ENCODE measurements at regions not wholly inside any gene's neighbourhood (a gene's known extent, or its start where the extent isn't known, plus 50 kb on each side); places are given as distances from the start of the nearest gene placed in this dataset.

DNA sequence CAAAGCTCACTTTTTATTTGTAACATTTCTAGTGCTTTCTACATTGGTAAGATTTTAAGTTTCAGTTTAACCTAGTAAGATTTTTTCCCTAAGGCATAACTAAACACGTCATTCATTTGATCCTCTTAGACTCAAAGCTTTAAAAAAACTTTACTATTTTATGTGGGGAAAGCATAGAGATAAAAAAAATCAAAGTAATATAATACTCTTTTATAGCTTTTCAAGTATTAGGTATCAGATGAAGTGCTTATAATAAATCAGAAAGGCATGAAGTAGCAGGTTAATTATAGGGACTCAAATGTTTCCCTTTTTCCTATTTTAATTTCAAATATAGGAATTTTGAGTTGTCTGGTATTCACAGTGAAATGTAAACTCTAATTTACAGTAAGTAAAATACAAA lies 68.0 kb upstream of the POU5F2 start:
- Histone ChIP-seq H2AFZ (ENCODE audit: low read length) (no peak overlapping the region), H3K27me3 (ENCODE audit: insufficient read depth, low read length) (no peaks in the 10 kb centered on the region), H3K4me3 (ENCODE audit: insufficient read depth, low read length) (no peak overlapping the region), H3K79me2 (ENCODE audit: insufficient read depth, low read length) (no peaks in the 10 kb centered on the region), H3K36me3 (ENCODE audit: insufficient read depth, low read length) (no peaks in the 10 kb centered on the region), H3K4me1 (ENCODE audit: insufficient read depth, low read length) (no peaks in the 10 kb centered on the region), H3K4me2 (ENCODE audit: insufficient read depth, low read length) (no peak overlapping the region), H3K27ac (ENCODE audit: low read depth, low read length) (no peak overlapping the region), H3K9me3 (ENCODE audit: low read depth, low read length) (no peaks in the 10 kb centered on the region), H4K20me1 (ENCODE audit: insufficient read depth, low read length) (no peaks in the 10 kb centered on the region)
- TF ChIP-seq, protein P1, sequence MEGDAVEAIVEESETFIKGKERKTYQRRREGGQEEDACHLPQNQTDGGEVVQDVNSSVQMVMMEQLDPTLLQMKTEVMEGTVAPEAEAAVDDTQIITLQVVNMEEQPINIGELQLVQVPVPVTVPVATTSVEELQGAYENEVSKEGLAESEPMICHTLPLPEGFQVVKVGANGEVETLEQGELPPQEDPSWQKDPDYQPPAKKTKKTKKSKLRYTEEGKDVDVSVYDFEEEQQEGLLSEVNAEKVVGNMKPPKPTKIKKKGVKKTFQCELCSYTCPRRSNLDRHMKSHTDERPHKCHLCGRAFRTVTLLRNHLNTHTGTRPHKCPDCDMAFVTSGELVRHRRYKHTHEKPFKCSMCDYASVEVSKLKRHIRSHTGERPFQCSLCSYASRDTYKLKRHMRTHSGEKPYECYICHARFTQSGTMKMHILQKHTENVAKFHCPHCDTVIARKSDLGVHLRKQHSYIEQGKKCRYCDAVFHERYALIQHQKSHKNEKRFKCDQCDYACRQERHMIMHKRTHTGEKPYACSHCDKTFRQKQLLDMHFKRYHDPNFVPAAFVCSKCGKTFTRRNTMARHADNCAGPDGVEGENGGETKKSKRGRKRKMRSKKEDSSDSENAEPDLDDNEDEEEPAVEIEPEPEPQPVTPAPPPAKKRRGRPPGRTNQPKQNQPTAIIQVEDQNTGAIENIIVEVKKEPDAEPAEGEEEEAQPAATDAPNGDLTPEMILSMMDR (IDR thresholded peaks at IDR 0.05; ENCODE audit: extremely low read depth, low read depth, low read length): no peak
- no peak for DNase-seq (ENCODE audit: insufficient read length, low spot score, missing footprints)

DNA sequence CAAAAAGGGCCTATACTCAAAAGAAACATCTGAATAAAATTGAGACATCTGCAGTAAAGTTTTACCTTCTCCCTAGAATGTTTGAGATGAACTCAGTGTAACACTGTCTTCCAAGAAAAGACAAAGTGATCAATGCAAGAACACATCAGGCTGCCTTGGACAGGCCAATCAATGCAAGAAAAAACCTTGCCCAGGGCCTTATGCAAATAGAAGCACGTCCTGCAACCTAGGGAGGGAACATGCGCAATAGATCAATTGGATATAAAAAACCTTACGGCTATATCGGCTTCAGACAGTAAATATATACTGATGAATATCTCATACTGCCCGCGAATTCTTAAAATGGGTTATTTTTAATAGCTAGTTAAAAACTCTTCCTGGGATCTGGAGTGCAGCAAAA lies 66.4 kb upstream of the POU5F2 start:
- no peaks in the 10 kb centered on the region for H3K9me3 ChIP-seq (ENCODE audit: low read depth, low read length)
- H3K4me1 ChIP-seq (ENCODE audit: insufficient read depth, low read length): no peaks in the 10 kb centered on the region
- no peak overlapping the region for H3K4me3 ChIP-seq (ENCODE audit: insufficient read depth, low read length)
- no peak overlapping the region for H3K27ac ChIP-seq (ENCODE audit: low read depth, low read length)
- H3K36me3 ChIP-seq (ENCODE audit: insufficient read depth, low read length): no peaks in the 10 kb centered on the region
- no peaks in the 10 kb centered on the region for H3K27me3 ChIP-seq (ENCODE audit: insufficient read depth, low read length)
- H2AFZ ChIP-seq (ENCODE audit: low read length): no peak overlapping the region
- H3K79me2 ChIP-seq (ENCODE audit: insufficient read depth, low read length): no peaks in the 10 kb centered on the region
- no peak for DNase-seq (ENCODE audit: insufficient read length, low spot score, missing footprints)
- H3K4me2 ChIP-seq (ENCODE audit: insufficient read depth, low read length): no peak overlapping the region
- H4K20me1 ChIP-seq (ENCODE audit: insufficient read depth, low read length): no peaks in the 10 kb centered on the region
- TF ChIP-seq, protein P1 (IDR thresholded peaks at IDR 0.05; ENCODE audit: extremely low read depth, low read depth, low read length): no peak

DNA sequence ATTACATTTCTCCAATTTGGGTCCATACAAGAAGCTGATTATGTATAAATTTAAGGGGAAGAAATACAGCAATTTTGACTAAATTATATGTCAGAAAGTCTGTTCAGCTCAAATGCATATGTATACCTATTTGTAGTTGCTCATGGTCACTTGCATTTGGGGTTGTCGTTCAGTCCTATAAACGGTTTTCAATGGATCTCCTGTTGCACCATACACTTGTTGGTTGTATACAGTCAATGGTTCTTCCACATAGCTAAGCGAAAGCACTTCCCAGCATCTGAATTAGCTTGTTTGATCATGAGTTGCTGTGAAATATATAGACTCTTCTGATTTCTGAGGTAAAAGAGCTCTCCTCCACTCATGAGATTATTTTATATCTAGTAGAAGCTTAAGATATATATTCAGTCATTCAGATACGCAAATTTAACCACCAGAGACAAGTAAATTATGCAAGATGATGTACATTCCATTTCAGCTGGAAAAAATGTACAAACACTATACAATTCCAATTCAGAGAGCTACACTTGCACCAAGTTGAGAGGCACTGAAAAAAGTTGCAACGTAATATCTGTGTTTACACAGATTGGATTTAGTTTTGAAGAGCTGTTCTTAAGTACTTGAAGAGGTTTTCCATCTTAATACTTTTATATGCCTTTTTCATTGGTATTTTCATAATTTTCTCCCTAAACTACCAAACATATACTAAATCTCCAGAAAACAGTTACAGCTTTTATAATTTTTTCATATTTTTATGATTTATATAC lies 64.4 kb upstream of the POU5F2 start:
- no peaks in the 10 kb centered on the region for H4K20me1 ChIP-seq (ENCODE audit: insufficient read depth, low read length)
- no peaks in the 10 kb centered on the region for H3K27me3 ChIP-seq (ENCODE audit: insufficient read depth, low read length)
- H3K4me2 ChIP-seq (ENCODE audit: insufficient read depth, low read length): no peak overlapping the region
- H3K4me3 ChIP-seq (ENCODE audit: insufficient read depth, low read length): no peak overlapping the region
- H2AFZ ChIP-seq (ENCODE audit: low read length): no peak overlapping the region
- TF ChIP-seq, protein P1 (IDR thresholded peaks at IDR 0.05; ENCODE audit: extremely low read depth, low read depth, low read length): no peak
- peaks cover 9% of the 10 kb centered on the region for H3K4me1 ChIP-seq (ENCODE audit: insufficient read depth, low read length)
- H3K27ac ChIP-seq (ENCODE audit: low read depth, low read length): no peak overlapping the region
- DNase-seq (ENCODE audit: insufficient read length, low spot score, missing footprints): no peak
- H3K79me2 ChIP-seq (ENCODE audit: insufficient read depth, low read length): no peaks in the 10 kb centered on the region
- H3K36me3 ChIP-seq (ENCODE audit: insufficient read depth, low read length): no peaks in the 10 kb centered on the region
- no peaks in the 10 kb centered on the region for H3K9me3 ChIP-seq (ENCODE audit: low read depth, low read length)

DNA sequence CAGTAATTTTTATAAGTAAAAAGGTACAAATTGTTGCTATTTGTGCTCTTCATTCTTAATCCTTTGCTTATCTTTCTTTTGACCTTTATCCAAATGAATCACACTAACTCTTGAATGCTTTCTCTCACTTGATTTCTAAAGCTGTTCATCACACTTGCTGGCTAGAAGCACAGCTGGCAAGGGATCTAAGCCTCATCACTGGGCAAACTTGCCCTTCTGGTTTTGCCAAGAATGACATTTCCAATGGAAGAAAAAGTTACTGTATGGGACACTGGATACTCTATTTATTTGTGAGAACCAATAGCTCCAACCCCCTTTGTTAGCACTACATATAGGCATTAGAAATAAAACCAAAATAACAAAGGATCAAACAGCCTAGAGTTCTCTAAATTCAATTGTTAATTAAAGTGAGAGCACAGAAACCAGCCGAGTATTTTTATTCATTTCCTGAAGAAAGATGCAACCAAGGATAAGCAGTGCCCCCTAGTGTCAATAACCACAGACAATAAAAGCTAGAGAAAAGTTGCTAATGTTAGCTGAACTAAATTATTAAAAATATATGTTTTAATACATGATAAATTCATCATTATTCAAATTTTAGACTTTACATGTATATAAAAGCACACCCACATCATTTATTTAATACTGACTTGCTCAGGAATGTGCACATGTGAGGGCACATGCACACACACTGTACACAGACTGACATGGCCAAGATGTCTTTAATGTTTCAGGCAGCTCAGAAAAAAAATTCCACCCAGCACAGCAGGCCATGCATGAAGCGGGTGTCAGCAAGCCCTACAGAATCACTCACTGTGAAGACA lies 59.8 kb upstream of the POU5F2 start:
- Histone ChIP-seq H3K4me1 (ENCODE audit: insufficient read depth, low read length) (peaks cover 11% of the 10 kb centered on the region), H3K4me2 (ENCODE audit: insufficient read depth, low read length) (peak overlapping the region; percentile 76), H2AFZ (ENCODE audit: low read length) (no peak overlapping the region), H4K20me1 (ENCODE audit: insufficient read depth, low read length) (no peaks in the 10 kb centered on the region), H3K9me3 (ENCODE audit: low read depth, low read length) (no peaks in the 10 kb centered on the region), H3K27me3 (ENCODE audit: insufficient read depth, low read length) (no peaks in the 10 kb centered on the region), H3K27ac (ENCODE audit: low read depth, low read length) (no peak overlapping the region), H3K4me3 (ENCODE audit: insufficient read depth, low read length) (peak overlapping the region; percentile 52), H3K36me3 (ENCODE audit: insufficient read depth, low read length) (no peaks in the 10 kb centered on the region), H3K79me2 (ENCODE audit: insufficient read depth, low read length) (no peaks in the 10 kb centered on the region)
- DNase-seq (ENCODE audit: insufficient read length, low spot score, missing footprints): peak; percentile 4
- TF ChIP-seq, protein P1 (IDR thresholded peaks at IDR 0.05; ENCODE audit: extremely low read depth, low read depth, low read length): peak; percentile 70
